ENCODE measurements at regions not wholly inside any gene's neighbourhood (a gene's known extent, or its start where the extent isn't known, plus 50 kb on each side); places are given as distances from the start of the nearest gene placed in this dataset.

DNA sequence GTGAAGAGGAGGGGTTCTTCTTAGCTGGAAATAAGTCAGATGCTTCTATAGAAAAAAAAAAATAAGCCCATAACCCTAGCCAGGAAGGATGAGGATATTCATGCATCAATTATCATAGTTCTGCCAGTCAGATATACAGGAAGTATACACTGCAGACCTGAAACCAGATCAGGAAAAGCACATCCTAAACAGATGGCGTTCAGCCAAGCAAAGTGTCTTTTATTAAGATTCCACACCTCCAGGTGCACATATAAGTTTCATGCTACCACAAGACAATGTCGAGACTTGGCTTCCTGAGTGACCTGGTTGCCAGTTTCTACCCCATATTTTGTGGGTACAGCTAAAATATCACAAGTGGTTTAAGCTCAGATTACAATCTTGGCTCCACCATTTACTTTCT lies 108.3 kb downstream of the CETN3 start:
- H3K4me3 ChIP-seq (ENCODE audit: insufficient read length, low read depth), result no peak overlapping the region
- no peaks in the 10 kb centered on the region for H3K27me3 ChIP-seq (ENCODE audit: insufficient read depth, insufficient read length)
- H3K36me3 ChIP-seq (ENCODE audit: insufficient read depth, insufficient read length, low read length), result no peaks in the 10 kb centered on the region
- no peaks in the 10 kb centered on the region for H3K9me3 ChIP-seq (ENCODE audit: insufficient read depth, low read length)
- no peak for DNase-seq (ENCODE audit: low read depth, low spot score)
- TF ChIP-seq YY1 (IDR thresholded peaks at IDR 0.05; ENCODE audit: insufficient read depth, insufficient read length) (no peak), SUZ12 (IDR thresholded peaks at IDR 0.05; ENCODE audit: extremely low read depth, insufficient read depth, insufficient read length) (no peak), ZNF274 (IDR thresholded peaks at IDR 0.05; ENCODE audit: low read depth, low read length) (no peak)
- no peak overlapping the region for H3K9ac ChIP-seq (ENCODE audit: insufficient read length, low read depth)
- H3K4me1 ChIP-seq (ENCODE audit: insufficient read depth, insufficient read length), result no peaks in the 10 kb centered on the region

DNA sequence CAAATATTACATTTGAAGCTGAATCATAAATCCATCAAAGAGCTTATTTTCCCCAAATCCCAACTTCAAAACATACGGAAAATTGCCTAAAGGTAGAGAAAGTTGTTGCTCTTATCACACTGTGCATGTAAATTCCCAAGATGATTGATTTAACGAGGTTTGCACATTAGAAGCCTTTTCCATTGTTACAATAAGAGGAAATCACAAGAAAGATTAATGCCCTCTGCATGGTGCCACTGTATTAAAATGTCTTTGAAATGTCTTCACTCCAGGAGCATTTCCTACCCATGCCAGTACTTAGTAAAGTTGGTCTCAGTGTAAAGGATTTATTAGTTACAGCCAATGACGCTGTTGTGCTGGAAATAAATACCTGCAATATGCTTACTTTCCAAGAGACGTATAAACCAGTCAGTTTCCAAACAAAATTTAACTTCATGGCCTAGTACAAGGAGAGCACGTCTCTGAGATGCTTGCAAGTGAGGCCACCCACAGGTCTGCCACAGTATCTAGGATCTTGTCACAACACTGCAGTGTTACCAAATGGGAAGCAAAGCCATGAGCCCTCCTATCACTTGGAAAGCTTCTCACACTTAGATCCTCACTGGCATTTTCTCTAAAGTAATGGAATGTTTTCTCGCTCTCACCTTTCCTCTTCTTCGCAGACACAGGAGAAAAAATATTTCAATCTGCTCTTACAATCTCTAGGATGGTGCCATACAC lies 112.4 kb downstream of the CETN3 start:
- H3K9ac ChIP-seq (ENCODE audit: insufficient read length, low read depth), result no peak overlapping the region
- DNase-seq (ENCODE audit: low read depth, low spot score), result no peak
- no peaks in the 10 kb centered on the region for H3K9me3 ChIP-seq (ENCODE audit: insufficient read depth, low read length)
- H3K36me3 ChIP-seq (ENCODE audit: insufficient read depth, insufficient read length, low read length), result no peaks in the 10 kb centered on the region
- no peak for TF ChIP-seq YY1 (IDR thresholded peaks at IDR 0.05; ENCODE audit: insufficient read depth, insufficient read length)
- TF ChIP-seq SUZ12 (IDR thresholded peaks at IDR 0.05; ENCODE audit: extremely low read depth, insufficient read depth, insufficient read length), result no peak
- no peak for TF ChIP-seq ZNF274 (IDR thresholded peaks at IDR 0.05; ENCODE audit: low read depth, low read length)
- no peak overlapping the region for H3K4me3 ChIP-seq (ENCODE audit: insufficient read length, low read depth)
- no peaks in the 10 kb centered on the region for H3K27me3 ChIP-seq (ENCODE audit: insufficient read depth, insufficient read length)
- H3K4me1 ChIP-seq (ENCODE audit: insufficient read depth, insufficient read length), result no peaks in the 10 kb centered on the region

DNA sequence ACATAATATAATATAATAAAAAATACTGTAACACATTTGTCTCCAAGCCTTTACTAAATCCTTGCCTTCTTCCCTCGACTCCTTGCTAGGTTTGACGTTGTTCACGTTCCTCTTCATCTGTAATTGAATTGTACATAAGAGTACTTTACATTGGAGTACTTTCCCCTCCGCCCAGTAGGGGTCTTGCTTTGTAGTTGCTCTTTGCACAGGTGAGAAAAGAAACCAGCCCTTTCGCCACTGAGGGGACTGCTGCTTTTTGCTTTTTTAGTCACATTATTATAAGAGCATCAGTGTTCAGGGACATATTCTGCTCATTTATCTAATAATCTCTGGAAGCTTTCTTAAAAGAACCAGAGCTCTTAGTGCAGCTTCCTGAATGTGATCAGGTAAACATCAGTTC lies 115.0 kb downstream of the CETN3 start:
- no peaks in the 10 kb centered on the region for H3K4me1 ChIP-seq (ENCODE audit: insufficient read depth, insufficient read length)
- H3K36me3 ChIP-seq (ENCODE audit: insufficient read depth, insufficient read length, low read length), result no peaks in the 10 kb centered on the region
- DNase-seq (ENCODE audit: low read depth, low spot score), result no peak
- H3K9me3 ChIP-seq (ENCODE audit: insufficient read depth, low read length), result no peaks in the 10 kb centered on the region
- no peaks in the 10 kb centered on the region for H3K27me3 ChIP-seq (ENCODE audit: insufficient read depth, insufficient read length)
- no peak for TF ChIP-seq ZNF274 (IDR thresholded peaks at IDR 0.05; ENCODE audit: low read depth, low read length)
- TF ChIP-seq SUZ12 (IDR thresholded peaks at IDR 0.05; ENCODE audit: extremely low read depth, insufficient read depth, insufficient read length), result no peak
- TF ChIP-seq YY1 (IDR thresholded peaks at IDR 0.05; ENCODE audit: insufficient read depth, insufficient read length), result no peak
- H3K9ac ChIP-seq (ENCODE audit: insufficient read length, low read depth), result no peak overlapping the region
- no peak overlapping the region for H3K4me3 ChIP-seq (ENCODE audit: insufficient read length, low read depth)

DNA sequence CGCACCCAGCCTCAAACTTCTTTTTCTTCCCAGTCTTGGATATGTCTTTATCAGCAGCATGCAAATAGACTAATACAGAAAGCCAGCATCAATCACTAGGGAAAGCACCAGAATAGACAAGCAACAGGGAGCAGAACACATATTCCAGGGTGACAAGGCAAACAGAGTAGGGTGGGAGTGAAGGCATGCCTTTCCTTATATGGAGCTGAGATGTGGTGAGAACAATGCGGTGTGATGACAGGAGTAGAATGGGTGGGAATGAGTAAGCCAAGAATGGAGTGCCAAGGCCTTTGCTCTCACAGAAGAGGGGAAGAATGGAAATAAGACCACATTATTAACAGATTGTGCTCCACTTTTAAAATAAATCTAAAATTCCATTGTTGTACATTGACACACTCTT lies 115.6 kb downstream of the CETN3 start:
- Histone ChIP-seq H3K4me1 (ENCODE audit: insufficient read depth, insufficient read length) (no peaks in the 10 kb centered on the region), H3K4me3 (ENCODE audit: insufficient read length, low read depth) (no peak overlapping the region), H3K36me3 (ENCODE audit: insufficient read depth, insufficient read length, low read length) (no peaks in the 10 kb centered on the region), H3K27me3 (ENCODE audit: insufficient read depth, insufficient read length) (no peaks in the 10 kb centered on the region), H3K9ac (ENCODE audit: insufficient read length, low read depth) (no peak overlapping the region), H3K9me3 (ENCODE audit: insufficient read depth, low read length) (no peaks in the 10 kb centered on the region)
- TF ChIP-seq YY1 (IDR thresholded peaks at IDR 0.05; ENCODE audit: insufficient read depth, insufficient read length) (no peak), SUZ12 (IDR thresholded peaks at IDR 0.05; ENCODE audit: extremely low read depth, insufficient read depth, insufficient read length) (no peak), ZNF274 (IDR thresholded peaks at IDR 0.05; ENCODE audit: low read depth, low read length) (no peak)
- peak; percentile 8 for DNase-seq (ENCODE audit: low read depth, low spot score)

DNA sequence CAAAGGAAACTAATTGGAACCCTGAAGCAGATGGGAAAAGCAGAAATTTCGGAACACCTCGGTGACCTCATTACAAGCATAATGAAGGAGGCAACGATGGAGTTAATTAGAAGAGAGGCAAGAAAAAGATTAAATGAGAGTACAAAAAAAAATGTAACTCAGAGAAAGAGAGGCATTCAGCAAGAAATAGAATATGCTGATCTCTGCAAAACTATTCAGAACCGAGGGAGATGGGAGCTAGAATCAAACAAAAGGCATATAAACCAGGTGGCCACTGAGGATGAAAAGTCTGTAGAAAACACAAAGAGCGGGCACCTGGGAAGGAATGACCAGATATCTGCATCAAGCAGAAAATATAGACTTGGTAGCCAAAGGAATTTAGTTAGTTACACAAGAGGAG lies 118.9 kb downstream of the CETN3 start:
- no peaks in the 10 kb centered on the region for H3K36me3 ChIP-seq (ENCODE audit: insufficient read depth, insufficient read length, low read length)
- no peaks in the 10 kb centered on the region for H3K27me3 ChIP-seq (ENCODE audit: insufficient read depth, insufficient read length)
- H3K4me3 ChIP-seq (ENCODE audit: insufficient read length, low read depth), result no peak overlapping the region
- no peak for DNase-seq (ENCODE audit: low read depth, low spot score)
- no peaks in the 10 kb centered on the region for H3K4me1 ChIP-seq (ENCODE audit: insufficient read depth, insufficient read length)
- no peak overlapping the region for H3K9ac ChIP-seq (ENCODE audit: insufficient read length, low read depth)
- TF ChIP-seq SUZ12 (IDR thresholded peaks at IDR 0.05; ENCODE audit: extremely low read depth, insufficient read depth, insufficient read length) (no peak), ZNF274 (IDR thresholded peaks at IDR 0.05; ENCODE audit: low read depth, low read length) (no peak), YY1 (IDR thresholded peaks at IDR 0.05; ENCODE audit: insufficient read depth, insufficient read length) (no peak)
- no peaks in the 10 kb centered on the region for H3K9me3 ChIP-seq (ENCODE audit: insufficient read depth, low read length)

DNA sequence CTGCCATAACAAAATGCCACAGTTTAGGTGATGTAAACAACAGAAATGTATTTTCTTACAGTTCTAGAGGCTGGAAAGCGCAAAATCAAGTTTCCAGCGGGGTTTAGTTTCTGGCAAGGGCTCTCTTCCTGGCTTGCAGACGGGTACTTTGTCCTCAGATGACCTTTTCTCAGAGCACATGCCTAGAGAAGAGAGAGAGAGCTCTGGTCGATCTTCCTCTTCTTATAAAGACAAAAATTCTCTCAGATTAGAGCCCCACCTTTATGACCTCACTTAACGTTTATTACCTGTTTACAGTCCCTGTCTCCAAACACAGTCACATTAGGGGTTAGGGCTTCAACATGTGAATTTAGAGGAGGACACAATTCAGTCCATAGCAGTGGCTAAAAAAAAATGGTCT lies 119.7 kb downstream of the CETN3 start:
- DNase-seq (ENCODE audit: low read depth, low spot score), result no peak
- TF ChIP-seq YY1 (IDR thresholded peaks at IDR 0.05; ENCODE audit: insufficient read depth, insufficient read length) (no peak), SUZ12 (IDR thresholded peaks at IDR 0.05; ENCODE audit: extremely low read depth, insufficient read depth, insufficient read length) (no peak), ZNF274 (IDR thresholded peaks at IDR 0.05; ENCODE audit: low read depth, low read length) (no peak)
- H3K4me3 ChIP-seq (ENCODE audit: insufficient read length, low read depth), result no peak overlapping the region

DNA sequence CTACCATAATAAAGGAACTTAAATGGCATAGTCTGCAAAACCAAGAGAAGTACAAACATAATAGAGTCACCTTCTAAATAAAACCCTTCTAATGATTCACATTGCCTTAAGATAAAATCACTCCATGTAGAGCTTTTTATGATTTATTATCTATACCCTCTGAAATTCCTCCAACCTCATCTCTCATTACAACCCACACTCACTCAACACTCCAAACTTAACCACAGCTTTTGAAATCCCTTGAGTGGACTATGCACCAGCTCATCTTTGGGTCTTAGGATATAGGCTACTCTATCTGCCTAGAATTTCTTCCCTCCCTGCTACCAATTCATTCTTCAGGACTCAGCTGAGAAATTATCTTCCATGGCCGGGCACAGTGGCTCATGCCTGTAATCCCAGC lies 122.5 kb downstream of the CETN3 start:
- Histone ChIP-seq H3K27me3 (ENCODE audit: insufficient read depth, insufficient read length) (no peaks in the 10 kb centered on the region), H3K9me3 (ENCODE audit: insufficient read depth, low read length) (no peaks in the 10 kb centered on the region), H3K9ac (ENCODE audit: insufficient read length, low read depth) (no peak overlapping the region), H3K4me3 (ENCODE audit: insufficient read length, low read depth) (no peak overlapping the region), H3K4me1 (ENCODE audit: insufficient read depth, insufficient read length) (no peaks in the 10 kb centered on the region), H3K36me3 (ENCODE audit: insufficient read depth, insufficient read length, low read length) (no peaks in the 10 kb centered on the region)
- TF ChIP-seq ZNF274 (IDR thresholded peaks at IDR 0.05; ENCODE audit: low read depth, low read length) (no peak), SUZ12 (IDR thresholded peaks at IDR 0.05; ENCODE audit: extremely low read depth, insufficient read depth, insufficient read length) (no peak), YY1 (IDR thresholded peaks at IDR 0.05; ENCODE audit: insufficient read depth, insufficient read length) (no peak)
- no peak for DNase-seq (ENCODE audit: low read depth, low spot score)

More for the DNA sequence above, 119.7 kb downstream of the CETN3 start:
- Histone ChIP-seq H3K4me1 (ENCODE audit: insufficient read depth, insufficient read length) (no peaks in the 10 kb centered on the region), H3K27me3 (ENCODE audit: insufficient read depth, insufficient read length) (no peaks in the 10 kb centered on the region), H3K36me3 (ENCODE audit: insufficient read depth, insufficient read length, low read length) (no peaks in the 10 kb centered on the region), H3K9ac (ENCODE audit: insufficient read length, low read depth) (no peak overlapping the region), H3K9me3 (ENCODE audit: insufficient read depth, low read length) (no peaks in the 10 kb centered on the region)

Data from NT2/D1 (cell line).